Spleen (tissue), 11 donors: ENCODE measurements at regions not wholly inside any gene's neighbourhood (a gene's known extent, or its start where the extent isn't known, plus 50 kb on each side); places are given as distances from the start of the nearest gene placed in this dataset.

ENCODE experiments used
- DNase-seq: peaks from one replicate; pipeline ENCODE4 v3.0.0-alpha.2; 2020
- H3K27ac ChIP-seq, 8 donors: fragments of 200-600 bp; sonication (generic) in 7 of 8; 1 replicate in 4 of 8; 2 replicates in 4 of 8; pipeline versions ENCODE4 v1.5.0 to v1.8.0; 2016 to 2021; ENCODE audit warnings: inconsistent platforms in 4 of 8, mild to moderate bottlenecking in 4 of 8, moderate library complexity in 1 of 8
- H3K27me3 ChIP-seq, 7 donors: fragments of 200-600 bp; sonication (generic) in 6 of 7; replicated peaks in 1 of 7; 1 replicate in 4 of 7; 2 replicates in 3 of 7; pipeline versions ENCODE4 v1.5.0 to v1.8.0; 2016 to 2021; ENCODE audit warnings: inconsistent platforms in 3 of 7, mild to moderate bottlenecking in 1 of 7
- H3K36me3 ChIP-seq, 6 donors: fragments of 200-600 bp; sonication (generic) in 5 of 6; 1 replicate in 4 of 6; 2 replicates in 2 of 6; pipeline versions ENCODE4 v1.5.0 to v1.8.0; 2016 to 2021; ENCODE audit warnings: inconsistent platforms in 2 of 6
- H3K4me1 ChIP-seq, 6 donors: fragments of 200-600 bp; sonication (generic) in 5 of 6; 1 replicate in 3 of 6; 2 replicates in 3 of 6; pipeline versions ENCODE4 v1.5.0 to v1.8.0; 2016 to 2021; ENCODE audit warnings: inconsistent platforms in 3 of 6
- H3K4me3 ChIP-seq, 8 donors: fragments of 200-600 bp; sonication (generic) in 7 of 8; 1 replicate in 4 of 8; 2 replicates in 4 of 8; pipeline versions ENCODE4 v1.5.0 to v1.8.0; 2016 to 2021; ENCODE audit warnings: inconsistent platforms in 4 of 8, mild to moderate bottlenecking in 4 of 8, moderate library complexity in 2 of 8
- H3K9me3 ChIP-seq, 8 donors: fragments of 200-600 bp; sonication (generic) in 7 of 8; 1 replicate in 4 of 8; 2 replicates in 4 of 8; pipeline versions ENCODE4 v1.5.0 to v1.8.0; 2016 to 2021; ENCODE audit warnings: inconsistent platforms in 4 of 8
- CTCF ChIP-seq, 11 experiments: fragments of 200-600 bp in 7 of 11; fragments of 450-650 bp in 4 of 11; sonication (generic) in 4 of 11; IDR thresholded peaks in 8 of 11; conservative IDR thresholded peaks in 3 of 11; 1 replicate in 7 of 11; 2 replicates in 4 of 11; pipeline versions ENCODE4 v1.4.0 to v1.8.0; 2016 to 2021; ENCODE audit warnings: antibody characterized with exemption in 11 of 11, inconsistent platforms in 4 of 11, mild to moderate bottlenecking in 1 of 11
- POLR2A ChIP-seq, 3 donors: fragments of 450-650 bp; IDR thresholded peaks; one replicate each; pipeline ENCODE4 v1.5.1; 2017; ENCODE audit warnings: antibody characterized with exemption in 3 of 3, mild to moderate bottlenecking in 1 of 3
- POLR2AphosphoS5 ChIP-seq, 3 donors: sonication (generic); formaldehyde crosslinking; IDR thresholded peaks; one replicate each; pipeline ENCODE4 v1.5.1; 2017; ENCODE audit warnings: antibody characterized with exemption in 3 of 3
- WGBS, 5 donors: extraction: QIAGEN DNeasy Blood & Tissue Kit in 3 of 5; methylation state at CpG; one replicate each; pipeline versions ENCODE4 v1.1.5 to v1.1.7; 2013 to 2018; 5-methylcytosine and 5-hydroxymethylcytosine counted together
- intact Hi-C: fragments of 100-400 bp; cut with DNase I; formaldehyde crosslinking; loops from one replicate; pipeline ENCODE4 v1.15.0; 2023; ENCODE audit warnings: low total_unique reads
- donor health status: healthy with polysubstance abuse.
- donor health status: DM: no; HTN: no; CAD: no; lungs with moderate emphysema.
- donor health status: DM: no; HTN: no; CAD: no.
- donor health status: Bipolar disorder and iron deficiency.
- donor health status: healthy.
- donor health status: DM: no; HTN: no; CAD: no.
- donor health status: DM: yes; HTN: yes; CAD: no.

- Histone ChIP-seq H3K27ac (no peak overlapping the region), H3K9me3 (no peaks in the 10 kb centered on the region), H3K27me3 (no peaks in the 10 kb centered on the region), H3K4me3 (no peak overlapping the region), H3K36me3 (no peaks in the 10 kb centered on the region), H3K4me1 (no peaks in the 10 kb centered on the region)
- intact Hi-C loops, result no loop called here
- TF ChIP-seq POLR2AphosphoS5 (IDR thresholded peaks at IDR 0.05), result no peak
- peak in 1 of 11 experiments; percentile 10 for TF ChIP-seq CTCF (IDR thresholded peaks at IDR 0.05 in 8 of 11, conservative IDR thresholded peaks at IDR 0.05 in 3 of 11)
- TF ChIP-seq POLR2A (IDR thresholded peaks at IDR 0.05), result no peak
- no peak for DNase-seq
- 21 to 61% (median 32%) methylated on average over 2 of the region's 2 CpGs for WGBS, 5 donors
These were observed 384.3 kb upstream of the SYT4 start for GRCh38 chr18:43661570-43661969.

- TF ChIP-seq POLR2AphosphoS5 (IDR thresholded peaks at IDR 0.05), result no peak
- TF ChIP-seq POLR2A (IDR thresholded peaks at IDR 0.05), result no peak
- no peak for TF ChIP-seq CTCF (IDR thresholded peaks at IDR 0.05 in 8 of 11, conservative IDR thresholded peaks at IDR 0.05 in 3 of 11)
- DNase-seq, result no peak
- intact Hi-C loops, result no loop called here
- no peak overlapping the region for H3K27ac ChIP-seq
- no peaks in the 10 kb centered on the region for H3K27me3 ChIP-seq
- WGBS, 5 donors, result 75 to 88% (median 79%) methylated on average over 4 of the region's 4 CpGs
- H3K9me3 ChIP-seq, result no peaks in the 10 kb centered on the region
- H3K4me1 ChIP-seq, result no peaks in the 10 kb centered on the region
- no peak overlapping the region for H3K4me3 ChIP-seq
- H3K36me3 ChIP-seq, result no peaks in the 10 kb centered on the region
These were observed 385.4 kb upstream of the SYT4 start for GRCh38 chr18:43662657-43663056.

- no peaks in the 10 kb centered on the region for H3K4me1 ChIP-seq
- intact Hi-C loops, result no loop called here
- no peak overlapping the region for H3K4me3 ChIP-seq
- 81 to 89% (median 86%) methylated on average over 1 of the region's 1 CpG for WGBS, 5 donors
- no peak overlapping the region for H3K27ac ChIP-seq
- H3K27me3 ChIP-seq, result no peaks in the 10 kb centered on the region
- no peak for TF ChIP-seq CTCF (IDR thresholded peaks at IDR 0.05 in 8 of 11, conservative IDR thresholded peaks at IDR 0.05 in 3 of 11)
- TF ChIP-seq POLR2A (IDR thresholded peaks at IDR 0.05), result no peak
- no peak for TF ChIP-seq POLR2AphosphoS5 (IDR thresholded peaks at IDR 0.05)
- no peaks in the 10 kb centered on the region for H3K36me3 ChIP-seq
- H3K9me3 ChIP-seq, result no peaks in the 10 kb centered on the region
- DNase-seq, result no peak
These were observed 385.9 kb upstream of the SYT4 start for GRCh38 chr18:43663159-43663558.

GRCh38 chr18:43664487-43665008 lies 387.3 kb upstream of the SYT4 start:
- intact Hi-C loops, result no loop called here
- no peak overlapping the region for H3K27ac ChIP-seq
- H3K4me1 ChIP-seq, result no peaks in the 10 kb centered on the region
- no peaks in the 10 kb centered on the region for H3K36me3 ChIP-seq
- H3K4me3 ChIP-seq, result no peak overlapping the region
- no peaks in the 10 kb centered on the region for H3K27me3 ChIP-seq
- no peaks in the 10 kb centered on the region for H3K9me3 ChIP-seq
- TF ChIP-seq POLR2A (IDR thresholded peaks at IDR 0.05), result no peak
- TF ChIP-seq POLR2AphosphoS5 (IDR thresholded peaks at IDR 0.05), result no peak
- TF ChIP-seq CTCF (IDR thresholded peaks at IDR 0.05 in 8 of 11, conservative IDR thresholded peaks at IDR 0.05 in 3 of 11), result no peak
- DNase-seq, result no peak
- 58 to 78% (median 75%) methylated on average over 3 of the region's 3 CpGs for WGBS, 5 donors
